Frontal cortex (tissue), 3 donors: ENCODE measurements at regions not wholly inside any gene's neighbourhood (a gene's known extent, or its start where the extent isn't known, plus 50 kb on each side); places are given as distances from the start of the nearest gene placed in this dataset.

Experiments
- DNase-seq, 2 donors: peaks; one replicate each; pipeline ENCODE4 v3.0.0; 2012; ENCODE audit warnings: low spot score in 2 of 2
- FAIRE-seq: peaks from 2 replicates; lab custom pipeline; 2012; peaks lifted over from hg19 to GRCh38; lab: Jason Lieb, UNC
- donor health status: control.
- donor health status: control.
- donor health status: control.

GRCh38 chr1:118744420-118744819 lies 243.7 kb downstream of the TBX15 start:
- DNase-seq, result no peak
- FAIRE-seq, result no peak

- no peak for FAIRE-seq
These were observed 248.6 kb downstream of the TBX15 start for GRCh38 chr1:118739501-118739900.

GRCh38 chr1:118736322-118736721 lies 251.8 kb downstream of the TBX15 start:
- DNase-seq, result no peak
- no peak for FAIRE-seq

More at GRCh38 chr1:118739501-118739900, 248.6 kb downstream of the TBX15 start:
- no peak for DNase-seq

- DNase-seq (no peak), FAIRE-seq (no peak)
These were observed 270.2 kb downstream of the TBX15 start for GRCh38 chr1:118717893-118718292.

- no peak for DNase-seq
- FAIRE-seq, result no peak
These were observed 271.4 kb downstream of the TBX15 start for GRCh38 chr1:118716775-118717174.

- DNase-seq (no peak), FAIRE-seq (no peak)
These were observed 276.8 kb downstream of the TBX15 start for GRCh38 chr1:118711356-118711755.

GRCh38 chr1:118698911-118699310 lies 289.2 kb downstream of the TBX15 start:
- DNase-seq (no peak), FAIRE-seq (no peak)

- no peak for DNase-seq
- FAIRE-seq, result no peak
These were observed 296.0 kb downstream of the TBX15 start for GRCh38 chr1:118692143-118692542.

GRCh38 chr1:118688891-118689290 lies 299.3 kb downstream of the TBX15 start:
- no peak for FAIRE-seq
- DNase-seq, result no peak

- DNase-seq (no peak), FAIRE-seq (no peak)
These were observed 326.3 kb downstream of the TBX15 start for GRCh38 chr1:118661769-118662320.

- FAIRE-seq (no peak), DNase-seq (no peak)
These were observed 327.4 kb downstream of the TBX15 start for GRCh38 chr1:118660769-118661168.

- DNase-seq, result no peak
These were observed 328.5 kb downstream of the TBX15 start for GRCh38 chr1:118659646-118660045.

GRCh38 chr1:118650107-118650807 lies 337.9 kb downstream of the TBX15 start:
- FAIRE-seq, result no peak
- DNase-seq, result no peak

More at GRCh38 chr1:118659646-118660045, 328.5 kb downstream of the TBX15 start:
- no peak for FAIRE-seq

- FAIRE-seq (no peak), DNase-seq (no peak)
These were observed 338.6 kb downstream of the TBX15 start for GRCh38 chr1:118649369-118650106.

- FAIRE-seq (no peak), DNase-seq (no peak)
These were observed 352.1 kb downstream of the TBX15 start for GRCh38 chr1:118636004-118636403.

GRCh38 chr1:118627435-118627834 lies 360.7 kb downstream of the TBX15 start:
- no peak for FAIRE-seq

GRCh38 chr1:118621839-118622238 lies 366.3 kb downstream of the TBX15 start:
- DNase-seq, result no peak
- no peak for FAIRE-seq

More at GRCh38 chr1:118627435-118627834, 360.7 kb downstream of the TBX15 start:
- no peak for DNase-seq

- FAIRE-seq, result no peak
- no peak for DNase-seq
These were observed 369.4 kb downstream of the TBX15 start for GRCh38 chr1:118618618-118619340.

- FAIRE-seq (no peak), DNase-seq (no peak)
These were observed 370.2 kb downstream of the TBX15 start for GRCh38 chr1:118617916-118618315.

GRCh38 chr1:118615066-118615465 lies 373.1 kb downstream of the TBX15 start:
- DNase-seq (no peak), FAIRE-seq (no peak)
